NOMO-1 (cell line): ENCODE measurements at regions not wholly inside any gene's neighbourhood (a gene's known extent, or its start where the extent isn't known, plus 50 kb on each side); places are given as distances from the start of the nearest gene placed in this dataset.
A peak's percentile ranks its signal among the peaks of the same experiment; 100 is the strongest.

ENCODE experiments used
- DNase-seq, 2 experiments: peaks; one replicate each; lab custom pipeline; 2025; ENCODE audit not compliant: unreplicated experiment in 2 of 2; lab: John Stamatoyannopoulos, UW

GRCh38 chr14:95442633-95443021, 73.8 kb downstream of the SYNE3 start:
- DNase-seq: peak; percentile 42 to 43

GRCh38 chr14:95442016-95442632, 74.3 kb downstream of the SYNE3 start:
- DNase-seq: no peak

- DNase-seq: no peak
These were observed 75.5 kb downstream of the SYNE3 start for GRCh38 chr14:95440951-95441350.

GRCh38 chr14:95440496-95440895, 76.0 kb downstream of the SYNE3 start:
- no peak for DNase-seq

GRCh38 chr14:95439881-95440280, 76.6 kb downstream of the SYNE3 start:
- DNase-seq: no peak

GRCh38 chr14:95437715-95438114, 78.7 kb downstream of the SYNE3 start:
- no peak for DNase-seq

GRCh38 chr14:95436354-95436753, 80.1 kb downstream of the SYNE3 start:
- no peak for DNase-seq

GRCh38 chr14:95434121-95434520, 82.3 kb downstream of the SYNE3 start:
- no peak for DNase-seq

- no peak for DNase-seq
These were observed 83.4 kb downstream of the SYNE3 start for GRCh38 chr14:95433094-95433478.

GRCh38 chr14:95432144-95433093, 84.0 kb downstream of the SYNE3 start:
- DNase-seq: no peak

- DNase-seq: peak in 1 of 2 experiments; percentile 12
These were observed 85.0 kb downstream of the SYNE3 start for GRCh38 chr14:95431199-95432143.

- DNase-seq: no peak
These were observed 87.9 kb downstream of the SYNE3 start for GRCh38 chr14:95428557-95428956.

- no peak for DNase-seq
These were observed 90.4 kb downstream of the SYNE3 start for GRCh38 chr14:95426116-95426475.

GRCh38 chr14:95425369-95426115, 90.9 kb downstream of the SYNE3 start:
- no peak for DNase-seq

- no peak for DNase-seq
These were observed 91.9 kb downstream of the SYNE3 start for GRCh38 chr14:95424529-95424928.

GRCh38 chr14:95421741-95422140, 94.7 kb downstream of the SYNE3 start:
- no peak for DNase-seq

GRCh38 chr14:95420060-95420459, 96.4 kb downstream of the SYNE3 start:
- no peak for DNase-seq

GRCh38 chr14:95419569-95419968, 96.9 kb downstream of the SYNE3 start:
- DNase-seq: no peak

- no peak for DNase-seq
These were observed 97.6 kb downstream of the SYNE3 start for GRCh38 chr14:95418858-95419257.

GRCh38 chr14:95417492-95417891, 97.8 kb upstream of the CLMN start:
- no peak for DNase-seq
